SK-N-SH treated with all-trans-retinoic acid at 6 μM for 48 hours (cell line): ENCODE measurements at regions not wholly inside any gene's neighbourhood (a gene's known extent, or its start where the extent isn't known, plus 50 kb on each side); places are given as distances from the start of the nearest gene placed in this dataset.

Experiments used
- ATAC-seq: fragments of 200-7000 bp; cut with Tn5 transposase; 3 replicates; pipeline ENCODE4 v1.9.1; 2020; ENCODE audit warnings: mild to moderate bottlenecking, moderate library complexity
- ARNTL ChIP-seq: fragments of 450-650 bp; formaldehyde crosslinking; IDR thresholded peaks from 2 replicates; pipeline ENCODE4 v1.5.0; 2020; ENCODE audit warnings: low read depth, mild to moderate bottlenecking, moderate library complexity, borderline replicate concordance
- BACH2 ChIP-seq: fragments of 250-450 bp; sonication (Bioruptor Pico); IDR thresholded peaks from 2 replicates; pipeline ENCODE4 v1.9.0; 2021; ENCODE audit warnings: mild to moderate bottlenecking, borderline replicate concordance
- CSDC2 ChIP-seq: fragments of 250-450 bp; sonication (Bioruptor Pico); IDR thresholded peaks from 2 replicates; pipeline ENCODE4 v1.5.0; 2020; ENCODE audit warnings: mild to moderate bottlenecking, moderate library complexity
- CSRNP3 ChIP-seq: fragments of 250-450 bp; sonication (Bioruptor Pico); IDR thresholded peaks from 2 replicates; pipeline ENCODE4 v1.5.1; 2021; ENCODE audit warnings: mild to moderate bottlenecking, moderate library complexity
- ESRRG ChIP-seq: fragments of 250-450 bp; sonication (Bioruptor Pico); IDR thresholded peaks from 2 replicates; pipeline ENCODE4 v1.6.1; 2021; ENCODE audit warnings: mild to moderate bottlenecking
- GLIS3 ChIP-seq: fragments of 250-450 bp; sonication (Bioruptor Pico); IDR thresholded peaks from 2 replicates; pipeline ENCODE4 v1.5.0; 2020; ENCODE audit warnings: mild to moderate bottlenecking, moderate library complexity
- ISL1 ChIP-seq: fragments of 250-450 bp; sonication (Bioruptor Pico); IDR thresholded peaks from 2 replicates; pipeline ENCODE4 v2.1.2; 2022; ENCODE audit warnings: mild to moderate bottlenecking, moderate library complexity
- OSR1 ChIP-seq: fragments of 250-450 bp; sonication (Bioruptor Pico); IDR thresholded peaks from 2 replicates; pipeline ENCODE4 v1.8.0; 2022; ENCODE audit warnings: moderate library complexity, mild to moderate bottlenecking, inconsistent platforms
- PATZ1 ChIP-seq: fragments of 250-450 bp; sonication (Bioruptor Pico); IDR thresholded peaks from 2 replicates; pipeline ENCODE4 v1.8.0; 2020; ENCODE audit warnings: mild to moderate bottlenecking, moderate library complexity, borderline replicate concordance
- POU6F1 ChIP-seq: fragments of 250-450 bp; sonication (Bioruptor Pico); IDR thresholded peaks from 2 replicates; pipeline ENCODE4 v1.8.0; 2021; ENCODE audit warnings: low read depth, mild to moderate bottlenecking, moderate library complexity, borderline replicate concordance
- PPARA ChIP-seq: fragments of 250-450 bp; sonication (Bioruptor Pico); IDR thresholded peaks from 2 replicates; pipeline ENCODE4 v1.5.0; 2020; ENCODE audit warnings: mild to moderate bottlenecking, borderline replicate concordance
- RARB ChIP-seq: fragments of 250-450 bp; sonication (Bioruptor Pico); IDR thresholded peaks from 2 replicates; pipeline ENCODE4 v1.8.0; 2021; ENCODE audit warnings: mild to moderate bottlenecking, moderate library complexity
- SNAI2 ChIP-seq: fragments of 250-450 bp; sonication (Bioruptor Pico); IDR thresholded peaks from 2 replicates; pipeline ENCODE4 v1.5.0; 2020; ENCODE audit warnings: mild to moderate bottlenecking, moderate library complexity
- TOX ChIP-seq: fragments of 250-450 bp; sonication (Bioruptor Pico); IDR thresholded peaks from 2 replicates; pipeline ENCODE4 v1.8.0; 2021; ENCODE audit warnings: mild to moderate bottlenecking, moderate library complexity, borderline replicate concordance
- TSHZ2 ChIP-seq: fragments of 250-450 bp; sonication (Bioruptor Pico); IDR thresholded peaks from 2 replicates; pipeline ENCODE4 v1.5.0; 2020; ENCODE audit warnings: mild to moderate bottlenecking, moderate library complexity
- ZC3H10 ChIP-seq: fragments of 250-450 bp; sonication (Bioruptor Pico); IDR thresholded peaks from 2 replicates; pipeline ENCODE4 v1.5.1; 2021; ENCODE audit warnings: mild to moderate bottlenecking, moderate library complexity
- ZFP3 ChIP-seq: fragments of 250-450 bp; sonication (Bioruptor Pico); IDR thresholded peaks from 2 replicates; pipeline ENCODE4 v1.5.0; 2020; ENCODE audit warnings: mild to moderate bottlenecking, moderate library complexity
- ZFP30 ChIP-seq: fragments of 450-650 bp; formaldehyde crosslinking; IDR thresholded peaks from 2 replicates; pipeline ENCODE4 v1.5.0; 2022; ENCODE audit warnings: mild to moderate bottlenecking, moderate library complexity
- ZNF565 ChIP-seq: fragments of 450-650 bp; formaldehyde crosslinking; conservative IDR thresholded peaks from 2 replicates; pipeline ENCODE4 v1.5.0; 2020; ENCODE audit warnings: low read depth, mild to moderate bottlenecking, moderate library complexity
- ZNF8 ChIP-seq: fragments of 450-650 bp; formaldehyde crosslinking; IDR thresholded peaks from 2 replicates; pipeline ENCODE4 v1.5.0; 2020; ENCODE audit warnings: mild to moderate bottlenecking, moderate library complexity

- ATAC-seq: no peak
- TF ChIP-seq CSDC2 (CRISPR knock-in tag): no peak
- no peak for TF ChIP-seq TOX
- TF ChIP-seq, all 23 proteins: peak for 0
Measured at GRCh38 chr4:111720866-111721265, 424.4 kb upstream of the FAM241A start.

GRCh38 chr4:111722213-111722720 lies 423.0 kb upstream of the FAM241A start:
- no peak for ATAC-seq

GRCh38 chr4:111736516-111736915 lies 408.7 kb upstream of the FAM241A start:
- ATAC-seq: no peak
- TF ChIP-seq ESRRG (CRISPR knock-in tag) (no peak), TSHZ2 (no peak), POU6F1 (no peak), GLIS3 (CRISPR knock-in tag) (no peak)

More at GRCh38 chr4:111722213-111722720, 423.0 kb upstream of the FAM241A start:
- no peak for TF ChIP-seq SNAI2 (CRISPR knock-in tag)
- TF ChIP-seq RARB (CRISPR knock-in tag): no peak
- no peak for TF ChIP-seq ZFP30 (CRISPR knock-in tag)
- TF ChIP-seq TOX: no peak
- TF ChIP-seq TSHZ2: no peak
- no peak for TF ChIP-seq ISL1 (CRISPR knock-in tag)
- no peak for TF ChIP-seq GLIS3 (CRISPR knock-in tag)
- no peak for TF ChIP-seq PATZ1 (CRISPR knock-in tag)
- TF ChIP-seq PPARA (CRISPR knock-in tag): no peak
- TF ChIP-seq ZNF8: no peak
- TF ChIP-seq POU6F1: no peak
- no peak for TF ChIP-seq ESRRG (CRISPR knock-in tag)
- TF ChIP-seq BACH2 (CRISPR knock-in tag): no peak
- TF ChIP-seq ZFP3 (CRISPR knock-in tag): no peak
- TF ChIP-seq CSDC2 (CRISPR knock-in tag): no peak
- TF ChIP-seq ZC3H10 (CRISPR knock-in tag): no peak
- TF ChIP-seq ZNF565 (CRISPR knock-in tag): no peak
- TF ChIP-seq CSRNP3 (CRISPR knock-in tag): no peak
- TF ChIP-seq ARNTL (CRISPR knock-in tag): no peak
- no peak for TF ChIP-seq OSR1 (CRISPR knock-in tag)
